Lower leg skin (tissue), 4 donors: ENCODE measurements at regions not wholly inside any gene's neighbourhood (a gene's known extent, or its start where the extent isn't known, plus 50 kb on each side); places are given as distances from the start of the nearest gene placed in this dataset.

Experiments
- DNase-seq, 2 donors: peaks; one replicate each; pipeline ENCODE4 v3.0.0-alpha.2; 2019; ENCODE audit warnings: low spot score in 2 of 2
- H3K4me3 ChIP-seq: fragments of 200-600 bp; sonication (generic); 2 replicates; pipeline ENCODE4 v1.5.1; 2017; ENCODE audit warnings: mild to moderate bottlenecking, low read depth; ENCODE audit not compliant: poor library complexity, severe bottlenecking
- CTCF ChIP-seq, 3 donors: fragments of 450-650 bp; IDR thresholded peaks; one replicate each; pipeline ENCODE4 v1.5.1; 2016; ENCODE audit warnings: antibody characterized with exemption in 3 of 3, mild to moderate bottlenecking in 3 of 3, moderate library complexity in 2 of 3
- POLR2A ChIP-seq, 2 donors: fragments of 450-650 bp; IDR thresholded peaks; one replicate each; pipeline ENCODE4 v1.6.1; 2016 to 2017; ENCODE audit warnings: antibody characterized with exemption in 2 of 2, mild to moderate bottlenecking in 1 of 2, moderate library complexity in 1 of 2
- WGBS, 2 donors: methylation state at CpG; one replicate each; pipeline ENCODE4 v1.1.5; 2018; 5-methylcytosine and 5-hydroxymethylcytosine counted together
- intact Hi-C: fragments of 100-400 bp; cut with DNase I; formaldehyde crosslinking; loops from one replicate; pipeline ENCODE4 v1.15.0; 2023; ENCODE audit warnings: low total_unique reads

- TF ChIP-seq POLR2A (IDR thresholded peaks at IDR 0.05) (no peak), CTCF (IDR thresholded peaks at IDR 0.05) (no peak)
- WGBS, 2 donors: 92 to 93% methylated on average over 7 of the region's 7 CpGs
- H3K4me3 ChIP-seq: no peak overlapping the region
- intact Hi-C loops: no loop called here
- DNase-seq: no peak
Observed at GRCh38 chr18:2035056-2035455, 536.2 kb downstream of the METTL4 start.

- H3K4me3 ChIP-seq: no peak overlapping the region
- intact Hi-C loops: no loop called here
- 16 to 28% methylated on average over 3 of the region's 3 CpGs for WGBS, 2 donors
- DNase-seq: no peak
- TF ChIP-seq POLR2A (IDR thresholded peaks at IDR 0.05): no peak
Observed at GRCh38 chr18:2036086-2036485, 535.2 kb downstream of the METTL4 start.

GRCh38 chr18:2040279-2040678 is 531.0 kb downstream of the METTL4 start:
- no peak for TF ChIP-seq POLR2A (IDR thresholded peaks at IDR 0.05)
- TF ChIP-seq CTCF (IDR thresholded peaks at IDR 0.05): no peak
- 89 to 90% methylated on average over 3 of the region's 3 CpGs for WGBS, 2 donors
- DNase-seq: no peak
- H3K4me3 ChIP-seq: no peak overlapping the region
- intact Hi-C loops: no loop called here

- intact Hi-C loops: no loop called here
- no peak for TF ChIP-seq CTCF (IDR thresholded peaks at IDR 0.05)
- TF ChIP-seq POLR2A (IDR thresholded peaks at IDR 0.05): no peak
- DNase-seq: no peak
- H3K4me3 ChIP-seq: no peak overlapping the region
- WGBS, 2 donors: 46 to 51% methylated on average over 4 of the region's 4 CpGs
Observed at GRCh38 chr18:2049986-2050385, 521.3 kb downstream of the METTL4 start.

- no peak overlapping the region for H3K4me3 ChIP-seq
- TF ChIP-seq CTCF (IDR thresholded peaks at IDR 0.05) (no peak), POLR2A (IDR thresholded peaks at IDR 0.05) (no peak)
- intact Hi-C loops: no loop called here
- no peak for DNase-seq
- WGBS, 2 donors: 58 to 70% methylated on average over 3 of the region's 3 CpGs
Observed at GRCh38 chr18:2050702-2051201, 520.6 kb downstream of the METTL4 start.

- 89% methylated on average over 3 of the region's 3 CpGs for WGBS, 2 donors
- intact Hi-C loops: no loop called here
- TF ChIP-seq POLR2A (IDR thresholded peaks at IDR 0.05): no peak
- no peak for TF ChIP-seq CTCF (IDR thresholded peaks at IDR 0.05)
- no peak for DNase-seq
- H3K4me3 ChIP-seq: no peak overlapping the region
Observed at GRCh38 chr18:2053490-2054089, 517.7 kb downstream of the METTL4 start.
